H9 (cell line): ENCODE measurements at regions not wholly inside any gene's neighbourhood (a gene's known extent, or its start where the extent isn't known, plus 50 kb on each side); places are given as distances from the start of the nearest gene placed in this dataset.

Experiments
- DNase-seq: peaks from one replicate; pipeline ENCODE4 v3.0.0-alpha.2; 2017
- H2AFZ ChIP-seq: one replicate; pipeline ENCODE4 v1.6.1; 2013; ENCODE audit warnings: mild to moderate bottlenecking, low read length, control low read depth, moderate library complexity
- H2AK5ac ChIP-seq: 2 replicates; pipeline ENCODE4 v1.6.1; 2013; ENCODE audit warnings: low read length, control low read depth, mixed read lengths; ENCODE audit not compliant: insufficient read length
- H2BK120ac ChIP-seq: one replicate; pipeline ENCODE4 v1.6.1; 2013; ENCODE audit warnings: low read depth, mild to moderate bottlenecking, low read length, control low read depth, inconsistent platforms; ENCODE audit not compliant: poor library complexity, severe bottlenecking
- H2BK12ac ChIP-seq: 2 replicates; pipeline ENCODE4 v1.6.1; 2013; ENCODE audit warnings: low read length, control low read depth, mixed read lengths, low read depth; ENCODE audit not compliant: insufficient read length
- H2BK15ac ChIP-seq: 2 replicates; pipeline ENCODE4 v1.6.1; 2013; ENCODE audit warnings: low read depth, low read length, control low read depth
- H2BK20ac ChIP-seq: one replicate; pipeline ENCODE4 v1.6.1; 2013; ENCODE audit warnings: low read depth, mild to moderate bottlenecking, low read length, control low read depth, inconsistent platforms; ENCODE audit not compliant: poor library complexity, severe bottlenecking
- H2BK5ac ChIP-seq: 2 replicates; pipeline ENCODE4 v1.6.1; 2013; ENCODE audit warnings: low read length, control low read depth, mixed read lengths; ENCODE audit not compliant: insufficient read length
- H3K14ac ChIP-seq: 2 replicates; pipeline ENCODE4 v1.6.1; 2013; ENCODE audit warnings: low read length, control low read depth; ENCODE audit not compliant: insufficient read depth
- H3K18ac ChIP-seq: 2 replicates; pipeline ENCODE4 v1.6.1; 2013; ENCODE audit warnings: low read depth, mild to moderate bottlenecking, mixed read lengths, low read length, control low read depth; ENCODE audit not compliant: insufficient read length
- H3K23ac ChIP-seq: 2 replicates; pipeline ENCODE4 v1.6.1; 2013; ENCODE audit warnings: low read length, control low read depth, mixed read lengths, low read depth; ENCODE audit not compliant: insufficient read length
- H3K23me2 ChIP-seq: 2 replicates; pipeline ENCODE4 v1.6.1; 2013; ENCODE audit warnings: low read depth, mild to moderate bottlenecking, mixed read lengths, low read length, control low read depth; ENCODE audit not compliant: insufficient read length, poor library complexity, severe bottlenecking
- H3K27ac ChIP-seq: 2 replicates; pipeline ENCODE4 v1.5.1; 2013; ENCODE audit warnings: low read length, control low read depth, mixed read lengths, low read depth; ENCODE audit not compliant: insufficient read length
- H3K27me3 ChIP-seq: 2 replicates; pipeline ENCODE4 v1.6.1; 2013; ENCODE audit warnings: low read length, control low read depth, inconsistent platforms; ENCODE audit not compliant: insufficient read depth
- H3K4ac ChIP-seq: 2 replicates; pipeline ENCODE4 v1.6.1; 2013; ENCODE audit warnings: low read depth, mild to moderate bottlenecking, control low read depth, inconsistent platforms, low read length, moderate library complexity
- H3K4me1 ChIP-seq: 2 replicates; pipeline ENCODE4 v1.6.1; 2013; ENCODE audit warnings: low read length, control low read depth, inconsistent platforms; ENCODE audit not compliant: insufficient read depth
- H3K4me2 ChIP-seq: 2 replicates; pipeline ENCODE4 v1.6.1; 2013; ENCODE audit warnings: low read length, control low read depth, mixed read lengths; ENCODE audit not compliant: insufficient read length, insufficient read depth
- H3K56ac ChIP-seq: 2 replicates; pipeline ENCODE4 v1.6.1; 2013; ENCODE audit warnings: low read depth, mild to moderate bottlenecking, mixed read lengths, low read length, control low read depth; ENCODE audit not compliant: insufficient read length
- H3K79me1 ChIP-seq: 2 replicates; pipeline ENCODE4 v1.6.1; 2013; ENCODE audit warnings: low read depth, mild to moderate bottlenecking, moderate library complexity, low read length, control low read depth, inconsistent platforms; ENCODE audit not compliant: insufficient read depth, poor library complexity, severe bottlenecking
- H3K79me2 ChIP-seq: 2 replicates; pipeline ENCODE4 v1.6.1; 2013; ENCODE audit warnings: low read length, control low read depth, inconsistent platforms; ENCODE audit not compliant: insufficient read depth
- H3K9ac ChIP-seq: 2 replicates; pipeline ENCODE4 v1.6.1; 2013; ENCODE audit warnings: low read length, control low read depth, mixed read lengths; ENCODE audit not compliant: insufficient read length; ENCODE audit errors: extremely low read depth
- H3K9me3 ChIP-seq: one replicate; pipeline ENCODE4 v1.6.1; 2013; ENCODE audit warnings: low read depth, low read length, inconsistent platforms; ENCODE audit not compliant: control insufficient read depth
- H3T11ph ChIP-seq: one replicate; pipeline ENCODE4 v1.6.1; 2013; ENCODE audit warnings: mild to moderate bottlenecking, low read length, control low read depth, inconsistent platforms
- H4K20me1 ChIP-seq: one replicate; pipeline ENCODE4 v1.6.1; 2013; ENCODE audit not compliant: control insufficient read depth, insufficient read length, insufficient read depth
- H4K5ac ChIP-seq: 2 replicates; pipeline ENCODE4 v1.6.1; 2013; ENCODE audit warnings: low read depth, mild to moderate bottlenecking, mixed read lengths, low read length, control low read depth; ENCODE audit not compliant: insufficient read length
- H4K8ac ChIP-seq: replicated peaks from 2 replicates; pipeline ENCODE4 v1.6.1; 2013; ENCODE audit warnings: low read length, control low read depth, mixed read lengths, low read depth; ENCODE audit not compliant: insufficient read length
- H4K91ac ChIP-seq: 2 replicates; pipeline ENCODE4 v1.6.1; 2013; ENCODE audit warnings: low read depth, mild to moderate bottlenecking, moderate library complexity, mixed read lengths, low read length, control low read depth; ENCODE audit not compliant: insufficient read length
- H3K27ac Mint-ChIP-seq, 3 experiments: 2 replicates in 2 of 3; 3 replicates in 1 of 3; pipeline ENCODE4 v1.8.0; 2020 to 2021; ENCODE audit warnings: mixed read lengths in 3 of 3, mild to moderate bottlenecking in 1 of 3, moderate library complexity in 1 of 3
- H3K27me3 Mint-ChIP-seq: 2 replicates; pipeline ENCODE4 v1.8.0; 2021; ENCODE audit warnings: low read depth, mild to moderate bottlenecking, moderate library complexity, mixed read lengths
- H3K36me3 Mint-ChIP-seq, 3 experiments: 2 replicates in 2 of 3; 3 replicates in 1 of 3; pipeline ENCODE4 v1.8.0; 2020 to 2021; ENCODE audit warnings: low read depth in 3 of 3, mixed read lengths in 3 of 3; ENCODE audit not compliant: insufficient read depth in 1 of 3
- H3K4me1 Mint-ChIP-seq, 2 experiments: 2 replicates each; pipeline ENCODE4 v1.8.0; 2020; ENCODE audit warnings: mixed read lengths in 2 of 2
- H3K4me3 Mint-ChIP-seq, 2 experiments: 2 replicates in 1 of 2; 3 replicates in 1 of 2; pipeline ENCODE4 v1.8.0; 2020 to 2021; ENCODE audit warnings: mild to moderate bottlenecking in 2 of 2, mixed read lengths in 2 of 2, moderate library complexity in 1 of 2
- H3K9me3 Mint-ChIP-seq, 2 experiments: 2 replicates in 1 of 2; 3 replicates in 1 of 2; pipeline ENCODE4 v1.8.0; 2020; ENCODE audit warnings: mild to moderate bottlenecking in 2 of 2, mixed read lengths in 2 of 2, moderate library complexity in 1 of 2
- CTCF ChIP-seq: fragments of 200-600 bp; sonication (generic); conservative IDR thresholded peaks from 3 replicates; pipeline ENCODE4 v1.8.0; 2021; ENCODE audit warnings: antibody characterized with exemption, mild to moderate bottlenecking
- WGBS: extraction: QIAGEN DNeasy Blood & Tissue Kit; methylation state at CpG from one replicate; pipeline ENCODE4 v1.1.7; 2013; ENCODE audit warnings: missing lambda C conversion rate, low lambda C conversion rate, mixed read lengths; ENCODE audit not compliant: insufficient read length; ENCODE audit errors: extremely low coverage; 5-methylcytosine and 5-hydroxymethylcytosine counted together

DNA sequence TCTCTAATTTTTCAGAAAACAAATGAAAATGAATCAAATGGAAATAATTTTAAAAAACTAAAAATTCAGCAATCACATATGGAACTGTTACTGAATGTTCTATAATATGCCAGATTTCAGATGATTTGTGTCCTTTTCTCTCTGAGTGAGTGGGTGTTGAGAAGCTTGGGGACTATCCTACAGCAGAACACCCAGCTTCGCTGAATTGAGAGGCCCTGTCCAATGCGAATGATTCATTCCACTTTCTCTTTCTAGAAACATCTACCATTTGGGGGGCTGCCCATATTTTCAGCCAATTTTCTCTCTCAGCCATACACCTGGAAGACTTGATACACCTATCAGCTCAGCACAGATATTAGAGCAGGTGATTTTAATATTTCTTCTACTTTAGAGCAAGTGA is 1666.7 kb downstream of the EFNB2 start:
- H3K79me2 ChIP-seq: no peaks in the 10 kb centered on the region
- H3K27me3 ChIP-seq: no peaks in the 10 kb centered on the region
- no peak overlapping the region for H3K27ac ChIP-seq
- H2AK5ac ChIP-seq: no peak overlapping the region
- H4K91ac ChIP-seq: no peak overlapping the region
- no peak overlapping the region for H3K9ac ChIP-seq
- no peak overlapping the region for H3K4ac ChIP-seq
- no peak overlapping the region for H3T11ph ChIP-seq
- H3K9me3 Mint-ChIP-seq: no peaks in the 10 kb centered on the region
- H3K36me3 Mint-ChIP-seq: no peaks in the 10 kb centered on the region
- WGBS: no CpG with 5 or more reads among the region's 2 CpGs
- H3K27me3 Mint-ChIP-seq: no peaks in the 10 kb centered on the region; the same call in 1 of the 2 replicates
- no peak for DNase-seq
- no peak overlapping the region for H4K8ac ChIP-seq
- no peak overlapping the region; a peak in 1 of 7 replicates for H3K27ac Mint-ChIP-seq
- H3K9me3 ChIP-seq: no peaks in the 10 kb centered on the region
- no peaks in the 10 kb centered on the region for H3K79me1 ChIP-seq
- no peak for TF ChIP-seq CTCF
- H2BK120ac ChIP-seq: no peak overlapping the region
- no peak overlapping the region for H4K5ac ChIP-seq
- H2BK20ac ChIP-seq: no peak overlapping the region
- no peak overlapping the region for H3K56ac ChIP-seq
- H3K4me2 ChIP-seq: no peak overlapping the region
- no peak overlapping the region for H3K4me3 Mint-ChIP-seq
- no peak overlapping the region for H2BK5ac ChIP-seq
- no peak overlapping the region for H3K18ac ChIP-seq
- no peaks in the 10 kb centered on the region for H4K20me1 ChIP-seq
- H2BK12ac ChIP-seq: no peak overlapping the region
- H3K4me1 Mint-ChIP-seq: peaks cover 9 to 12% of the 10 kb centered on the region in 2 experiments; a peak in 3 of 4 replicates
- no peak overlapping the region for H2BK15ac ChIP-seq
- no peak overlapping the region for H3K14ac ChIP-seq
- no peaks in the 10 kb centered on the region for H3K23me2 ChIP-seq
- no peaks in the 10 kb centered on the region for H3K4me1 ChIP-seq
- no peak overlapping the region for H2AFZ ChIP-seq
- no peak overlapping the region for H3K23ac ChIP-seq
